Calu3 (cell line): ENCODE measurements at regions not wholly inside any gene's neighbourhood (a gene's known extent, or its start where the extent isn't known, plus 50 kb on each side); places are given as distances from the start of the nearest gene placed in this dataset.

Source experiments
- BruUV-seq: library from RNA; stranded (reverse); fragments of 400-500 nt; replicated peaks from 2 replicates; lab custom pipeline; 2021; lab: Mats Ljungman, UMichigan
- CTCF ChIA-PET: fragments of 300-600 bp; sonication (Branson Sonifier 250); formaldehyde crosslinking; loops from one replicate; lab custom pipeline; 2022; ENCODE audit warnings: antibody characterized with exemption; lab: Charles Lee
- DNase-seq: peaks from one replicate; pipeline ENCODE4 v3.0.0; 2022
- H3K27ac Mint-ChIP-seq: one replicate; pipeline ENCODE4 v1.8.0; 2022; ENCODE audit warnings: mixed read lengths; ENCODE audit not compliant: unreplicated experiment
- H3K27me3 Mint-ChIP-seq: one replicate; pipeline ENCODE4 v1.8.0; 2022; ENCODE audit warnings: mixed read lengths; ENCODE audit not compliant: unreplicated experiment
- H3K36me3 Mint-ChIP-seq: one replicate; pipeline ENCODE4 v1.8.0; 2022; ENCODE audit warnings: mild to moderate bottlenecking, moderate library complexity, mixed read lengths; ENCODE audit not compliant: insufficient read depth, unreplicated experiment
- H3K4me1 Mint-ChIP-seq: one replicate; pipeline ENCODE4 v1.8.0; 2022; ENCODE audit warnings: mild to moderate bottlenecking, low read depth, mixed read lengths; ENCODE audit not compliant: unreplicated experiment
- H3K4me3 Mint-ChIP-seq: one replicate; pipeline ENCODE4 v1.8.0; 2022; ENCODE audit warnings: mild to moderate bottlenecking, low read depth, moderate library complexity, mixed read lengths; ENCODE audit not compliant: unreplicated experiment
- H3K9me3 Mint-ChIP-seq: one replicate; pipeline ENCODE4 v1.8.0; 2022; ENCODE audit warnings: low read depth, mixed read lengths; ENCODE audit not compliant: unreplicated experiment
- intact Hi-C: fragments of 100-400 bp; cut with micrococcal nuclease; formaldehyde crosslinking; loops from one replicate; pipeline ENCODE4 v1.10.0; 2022; ENCODE audit not compliant: unreplicated experiment
- TF ChIP-seq, protein P1 (sequence below): fragments of 200-600 bp; IDR thresholded peaks from one replicate; pipeline ENCODE4 v1.8.0; 2022; ENCODE audit warnings: antibody characterized with exemption; ENCODE audit not compliant: unreplicated experiment

GRCh38 chr1:238476841-238477240, 586.1 kb upstream of the ZP4 start:
- Mint-ChIP-seq H3K9me3 (no peaks in the 10 kb centered on the region), H3K4me3 (no peak overlapping the region), H3K27me3 (no peaks in the 10 kb centered on the region), H3K27ac (no peak overlapping the region), H3K4me1 (no peaks in the 10 kb centered on the region), H3K36me3 (no peaks in the 10 kb centered on the region)
- CTCF ChIA-PET, result no interaction called here
- TF ChIP-seq, protein P1, sequence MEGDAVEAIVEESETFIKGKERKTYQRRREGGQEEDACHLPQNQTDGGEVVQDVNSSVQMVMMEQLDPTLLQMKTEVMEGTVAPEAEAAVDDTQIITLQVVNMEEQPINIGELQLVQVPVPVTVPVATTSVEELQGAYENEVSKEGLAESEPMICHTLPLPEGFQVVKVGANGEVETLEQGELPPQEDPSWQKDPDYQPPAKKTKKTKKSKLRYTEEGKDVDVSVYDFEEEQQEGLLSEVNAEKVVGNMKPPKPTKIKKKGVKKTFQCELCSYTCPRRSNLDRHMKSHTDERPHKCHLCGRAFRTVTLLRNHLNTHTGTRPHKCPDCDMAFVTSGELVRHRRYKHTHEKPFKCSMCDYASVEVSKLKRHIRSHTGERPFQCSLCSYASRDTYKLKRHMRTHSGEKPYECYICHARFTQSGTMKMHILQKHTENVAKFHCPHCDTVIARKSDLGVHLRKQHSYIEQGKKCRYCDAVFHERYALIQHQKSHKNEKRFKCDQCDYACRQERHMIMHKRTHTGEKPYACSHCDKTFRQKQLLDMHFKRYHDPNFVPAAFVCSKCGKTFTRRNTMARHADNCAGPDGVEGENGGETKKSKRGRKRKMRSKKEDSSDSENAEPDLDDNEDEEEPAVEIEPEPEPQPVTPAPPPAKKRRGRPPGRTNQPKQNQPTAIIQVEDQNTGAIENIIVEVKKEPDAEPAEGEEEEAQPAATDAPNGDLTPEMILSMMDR, result no peak
- no TSS peak for BruUV-seq
- no peak for DNase-seq
- intact Hi-C loops, result no loop called here

GRCh38 chr1:238475712-238476111, 585.0 kb upstream of the ZP4 start:
- no peak overlapping the region for H3K4me3 Mint-ChIP-seq
- TF ChIP-seq, protein P1, result no peak
- CTCF ChIA-PET, result no interaction called here

DNA sequence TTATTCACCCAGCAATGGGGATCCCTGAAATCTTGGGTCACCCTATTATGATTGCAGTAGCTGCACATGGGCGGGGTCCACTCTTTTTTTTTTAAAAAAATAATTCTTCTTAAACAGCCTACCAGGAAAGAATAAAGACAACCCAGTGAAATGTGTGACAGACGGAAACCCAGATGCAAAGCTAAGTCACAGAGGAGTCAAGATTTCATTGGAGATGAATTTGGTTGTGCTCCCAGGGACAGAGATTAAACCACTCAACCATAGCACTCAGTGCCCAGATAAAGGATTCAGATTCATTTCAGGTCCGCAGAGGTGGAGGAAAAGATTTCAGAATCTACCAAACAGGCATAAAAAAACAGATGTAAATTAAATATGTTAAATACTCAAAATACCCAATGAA, 583.5 kb upstream of the ZP4 start:
- TF ChIP-seq, protein P1, result no peak
- CTCF ChIA-PET, result no interaction called here
- Mint-ChIP-seq H3K36me3 (no peaks in the 10 kb centered on the region), H3K27me3 (no peaks in the 10 kb centered on the region), H3K4me1 (peaks cover 2% of the 10 kb centered on the region), H3K9me3 (no peaks in the 10 kb centered on the region), H3K27ac (no peak overlapping the region), H3K4me3 (no peak overlapping the region)
- no TSS peak for BruUV-seq
- DNase-seq, result no peak
- intact Hi-C loops, result no loop called here

More at GRCh38 chr1:238475712-238476111, 585.0 kb upstream of the ZP4 start:
- H3K27ac Mint-ChIP-seq, result no peak overlapping the region
- H3K27me3 Mint-ChIP-seq, result no peaks in the 10 kb centered on the region
- H3K36me3 Mint-ChIP-seq, result no peaks in the 10 kb centered on the region
- intact Hi-C loops, result no loop called here
- no TSS peak for BruUV-seq
- no peaks in the 10 kb centered on the region for H3K9me3 Mint-ChIP-seq
- no peaks in the 10 kb centered on the region for H3K4me1 Mint-ChIP-seq
- no peak for DNase-seq

DNA sequence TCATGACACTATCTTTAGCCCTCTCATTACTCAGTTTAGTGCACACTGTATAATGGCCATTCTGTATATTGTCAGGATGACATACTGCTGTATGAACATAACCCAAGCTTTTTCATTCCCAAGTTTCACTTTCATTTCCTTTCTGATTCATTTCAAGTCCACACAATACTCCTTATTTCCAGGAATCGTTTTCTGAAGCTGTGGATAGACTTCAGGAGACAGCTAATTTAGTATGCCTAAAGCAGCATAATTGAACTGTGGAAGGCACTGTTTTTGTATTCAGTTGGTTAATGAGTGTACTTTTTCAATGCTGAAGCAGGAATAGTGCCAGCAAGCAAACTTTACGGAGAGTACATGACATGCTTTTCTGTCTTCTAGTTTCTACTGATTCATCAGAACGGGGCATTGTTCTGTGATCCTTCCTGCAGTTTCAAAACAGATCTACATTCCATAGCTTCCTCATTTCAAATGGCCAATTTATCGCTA, 578.5 kb upstream of the ZP4 start:
- Mint-ChIP-seq H3K27me3 (no peaks in the 10 kb centered on the region), H3K4me1 (peaks cover 7% of the 10 kb centered on the region), H3K9me3 (peaks cover 2% of the 10 kb centered on the region), H3K36me3 (no peaks in the 10 kb centered on the region), H3K27ac (no peak overlapping the region), H3K4me3 (peak overlapping the region; percentile 25)
- CTCF ChIA-PET, result no interaction called here
- BruUV-seq, result no TSS peak
- intact Hi-C loops, result no loop called here
- TF ChIP-seq, protein P1, result no peak
- DNase-seq, result no peak
